HepG2 (cell line): ENCODE measurements at regions not wholly inside any gene's neighbourhood (a gene's known extent, or its start where the extent isn't known, plus 50 kb on each side); places are given as distances from the start of the nearest gene placed in this dataset.

Experiments used
- ATAC-seq: fragments of 200-7000 bp; cut with Tn5 transposase; 3 replicates; pipeline ENCODE4 v1.9.1; 2020; ENCODE audit warnings: mild to moderate bottlenecking, moderate library complexity
- BruUV-seq: library from RNA; stranded (reverse); fragments of 400-500 nt; replicated peaks from 2 replicates; lab custom pipeline; 2021; lab: Mats Ljungman, UMichigan
- CTCF ChIA-PET: fragments of 300-600 bp; formaldehyde crosslinking; extraction: SDS; loops from one replicate; lab custom pipeline; 2021; ENCODE audit warnings: low total read pairs, inconsistent platforms, low intra/inter-chr PET ratio; lab: Yijun Ruan, JAX
- POLR2A ChIA-PET: fragments of 350-600 bp; sonication (Branson Sonifier 250); formaldehyde crosslinking; loops from one replicate; lab custom pipeline; 2020; ENCODE audit warnings: antibody characterized with exemption, inconsistent platforms; lab: Yijun Ruan, JAX
- DNase-seq: peaks from one replicate; pipeline ENCODE4 v3.0.0-alpha.2; 2015; ENCODE audit warnings: low spot score
- FAIRE-seq: peaks from 3 replicates; lab custom pipeline; 2011; peaks lifted over from hg19 to GRCh38; lab: Jason Lieb, UNC
- H2AFZ ChIP-seq: one replicate; pipeline ENCODE4 v1.6.1; 2011; ENCODE audit warnings: low read length, inconsistent platforms
- H3K27ac ChIP-seq: fragments of 300-600 bp; 3 replicates; pipeline ENCODE4 v1.8.0; 2011; ENCODE audit warnings: mixed run types, mild to moderate bottlenecking, mixed read lengths, low read length, inconsistent platforms; ENCODE audit not compliant: insufficient read depth; ENCODE audit errors: extremely low read length
- H3K27me3 ChIP-seq, 2 experiments: fragments of 200-600 bp in 1 of 2; 2 replicates in 1 of 2; 3 replicates in 1 of 2; pipeline versions ENCODE4 v1.6.0 to v1.8.0; 2011; ENCODE audit warnings: low read length in 2 of 2, mild to moderate bottlenecking in 2 of 2, moderate library complexity in 2 of 2, inconsistent platforms in 1 of 2; ENCODE audit not compliant: insufficient read depth in 2 of 2, control insufficient read depth in 1 of 2
- H3K36me3 ChIP-seq, 2 experiments: fragments of 200-600 bp in 1 of 2; replicated peaks in 1 of 2; 2 replicates in 1 of 2; 3 replicates in 1 of 2; pipeline versions ENCODE4 v1.5.1 to v1.8.0; 2011; ENCODE audit warnings: low read length in 2 of 2, inconsistent platforms in 1 of 2; ENCODE audit not compliant: insufficient read depth in 2 of 2, control insufficient read depth in 1 of 2
- H3K4me1 ChIP-seq: 2 replicates; pipeline ENCODE4 v1.5.1; 2012; ENCODE audit warnings: low read length, inconsistent platforms; ENCODE audit not compliant: insufficient read depth
- H3K4me2 ChIP-seq: 2 replicates; pipeline ENCODE4 v1.6.0; 2011; ENCODE audit warnings: low read depth, low read length, inconsistent platforms
- H3K4me3 ChIP-seq, 3 experiments: fragments of 200-600 bp in 1 of 3; sonication (generic), shearing (Covaris generic) in 1 of 3; replicated peaks in 1 of 3; 2 replicates each; pipeline ENCODE4 v1.5.1; 2011 to 2016; ENCODE audit warnings: low read length in 3 of 3, inconsistent platforms in 2 of 3, low read depth in 2 of 3, mild to moderate bottlenecking in 2 of 3, control low read depth in 1 of 3, mixed read lengths in 1 of 3; ENCODE audit not compliant: insufficient read depth in 1 of 3
- H3K79me2 ChIP-seq: one replicate; pipeline ENCODE4 v1.6.1; 2011; ENCODE audit warnings: low read length, inconsistent platforms; ENCODE audit not compliant: insufficient read depth
- H3K9ac ChIP-seq: 2 replicates; pipeline ENCODE4 v1.6.0; 2011; ENCODE audit warnings: mild to moderate bottlenecking, low read depth, low read length, inconsistent platforms; ENCODE audit not compliant: insufficient read depth
- H3K9me3 ChIP-seq: 2 replicates; pipeline ENCODE4 v1.5.1; 2012; ENCODE audit warnings: mild to moderate bottlenecking, low read length
- H4K20me1 ChIP-seq: 2 replicates; pipeline ENCODE4 v1.6.0; 2011; ENCODE audit warnings: inconsistent platforms, mild to moderate bottlenecking, low read length, moderate library complexity; ENCODE audit not compliant: insufficient read depth
- HMG20A ChIP-seq: IDR thresholded peaks from 2 replicates; pipeline ENCODE4 v1.6.1; 2016; ENCODE audit warnings: borderline replicate concordance
- NCOA1 ChIP-seq: sonication (generic); formaldehyde crosslinking; IDR thresholded peaks from 2 replicates; pipeline ENCODE4 v1.9.0; 2021; ENCODE audit warnings: missing genetic modification reagents
- POGZ ChIP-seq: sonication (generic); formaldehyde crosslinking; IDR thresholded peaks from 2 replicates; pipeline ENCODE4 v1.4.0; 2020; ENCODE audit warnings: mild to moderate bottlenecking, missing genetic modification reagents
- TAF1 ChIP-seq: sonication (generic); formaldehyde crosslinking; IDR thresholded peaks from 2 replicates; pipeline ENCODE4 v1.4.0; 2020; ENCODE audit warnings: missing genetic modification reagents
- ZBTB7A ChIP-seq: sonication (generic); formaldehyde crosslinking; IDR thresholded peaks from 2 replicates; pipeline ENCODE4 v1.8.0; 2022; ENCODE audit warnings: mild to moderate bottlenecking, missing genetic modification reagents
- ZNF143 ChIP-seq: sonication (generic); formaldehyde crosslinking; IDR thresholded peaks from 2 replicates; pipeline ENCODE4 v1.4.0; 2020; ENCODE audit warnings: missing genetic modification reagents
- ZNF34 ChIP-seq: sonication (generic); formaldehyde crosslinking; IDR thresholded peaks from 2 replicates; pipeline ENCODE4 v1.4.0; 2020; ENCODE audit warnings: mild to moderate bottlenecking, missing genetic modification reagents, borderline replicate concordance
- ZNF616 ChIP-seq: sonication (generic); formaldehyde crosslinking; IDR thresholded peaks from 2 replicates; pipeline ENCODE4 v1.5.0; 2020; ENCODE audit warnings: low read depth, mild to moderate bottlenecking, missing genetic modification reagents
- ZNF709 ChIP-seq: sonication (generic); formaldehyde crosslinking; IDR thresholded peaks from 2 replicates; pipeline ENCODE4 v1.5.0; 2020; ENCODE audit warnings: mild to moderate bottlenecking, missing genetic modification reagents
- WGBS: methylation state at CpG from one replicate; pipeline ENCODE4 v1.1.6; 2017; ENCODE audit warnings: low lambda C conversion rate; 5-methylcytosine and 5-hydroxymethylcytosine counted together
- in situ Hi-C: cut with HindIII; loops from 2 replicates; pipeline ENCODE4 v1.10.0; 2017; ENCODE audit warnings: low pct_unique_long_range_greater_than_20kb; ENCODE audit not compliant: extremely low pct_ligation_motif_present
- intact Hi-C: fragments of 100-400 bp; cut with micrococcal nuclease; formaldehyde crosslinking; loops from one replicate; pipeline ENCODE4 v1.10.0; 2022; ENCODE audit not compliant: unreplicated experiment
- TF ChIP-seq, protein P1 (sequence below): sonication (generic); formaldehyde crosslinking; IDR thresholded peaks from 2 replicates; pipeline ENCODE4 v1.4.0; 2020; ENCODE audit warnings: mild to moderate bottlenecking, missing genetic modification reagents
- TF ChIP-seq, protein P2 (sequence below): sonication (generic); formaldehyde crosslinking; IDR thresholded peaks from 2 replicates; pipeline ENCODE4 v1.4.0; 2020; ENCODE audit warnings: missing genetic modification reagents
- TF ChIP-seq, protein P3 (sequence below): sonication (generic); formaldehyde crosslinking; IDR thresholded peaks from 2 replicates; pipeline ENCODE4 v1.5.0; 2020; ENCODE audit warnings: missing genetic modification reagents, mild to moderate bottlenecking, borderline replicate concordance
- TF ChIP-seq, protein P4 (sequence below): sonication (generic); formaldehyde crosslinking; IDR thresholded peaks from 2 replicates; pipeline ENCODE4 v1.4.0; 2020; ENCODE audit warnings: missing genetic modification reagents

DNA sequence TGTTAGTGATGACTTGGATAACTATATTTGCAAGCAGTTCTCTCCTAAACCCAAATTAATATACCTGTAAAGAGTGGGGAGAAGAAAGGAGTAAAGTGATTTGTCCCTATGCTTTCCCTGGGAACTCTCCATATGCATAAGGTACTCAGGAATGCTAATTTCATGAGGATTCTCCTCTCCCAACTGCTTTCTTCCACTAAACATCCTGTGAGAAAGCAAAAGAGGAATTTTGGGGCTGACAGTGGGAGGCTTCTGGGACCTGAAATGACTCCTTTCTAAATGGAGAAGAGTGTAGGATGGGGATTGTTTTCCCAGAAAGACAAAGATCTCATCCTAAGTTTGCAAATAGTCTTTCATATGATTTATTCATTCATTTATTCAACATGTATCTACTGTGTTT, 250.5 kb downstream of the TDRD3 start:
- no peak for ATAC-seq
- BruUV-seq = no TSS peak
- no peak for FAIRE-seq
- POLR2A ChIA-PET = no interaction called here
- no peaks in the 10 kb centered on the region; a peak in 1 of 5 replicates for H3K27me3 ChIP-seq
- intact Hi-C loops = no loop called here
- no peaks in the 10 kb centered on the region for H3K79me2 ChIP-seq
- H3K9me3 ChIP-seq = no peaks in the 10 kb centered on the region
- H3K36me3 ChIP-seq = no peaks in the 10 kb centered on the region
- no peak overlapping the region for H3K4me2 ChIP-seq
- no peak overlapping the region for H2AFZ ChIP-seq
- no peak for DNase-seq
- no peak overlapping the region for H3K27ac ChIP-seq
- H3K4me1 ChIP-seq = no peaks in the 10 kb centered on the region
- in situ Hi-C loops = loop anchor here (25.0 kb wide), 2 partner anchors 765 to 1040 kb away; partner anchors contain the start of gene PCDH20
- H3K9ac ChIP-seq = no peak overlapping the region
- H3K4me3 ChIP-seq = no peak overlapping the region
- no peak for TF ChIP-seq ZNF143 (CRISPR knock-in tag)
- no peak for TF ChIP-seq POGZ
- no peak for TF ChIP-seq ZNF709
- TF ChIP-seq NCOA1 (CRISPR knock-in tag) = no peak
- no peak for TF ChIP-seq ZNF34 (CRISPR knock-in tag)
- no peak for TF ChIP-seq ZBTB7A (CRISPR knock-in tag)
- no peak for TF ChIP-seq TAF1
- TF ChIP-seq, protein P1, sequence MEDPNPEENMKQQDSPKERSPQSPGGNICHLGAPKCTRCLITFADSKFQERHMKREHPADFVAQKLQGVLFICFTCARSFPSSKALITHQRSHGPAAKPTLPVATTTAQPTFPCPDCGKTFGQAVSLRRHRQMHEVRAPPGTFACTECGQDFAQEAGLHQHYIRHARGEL = no peak
- CTCF ChIA-PET = no interaction called here
- H4K20me1 ChIP-seq = no peaks in the 10 kb centered on the region

DNA sequence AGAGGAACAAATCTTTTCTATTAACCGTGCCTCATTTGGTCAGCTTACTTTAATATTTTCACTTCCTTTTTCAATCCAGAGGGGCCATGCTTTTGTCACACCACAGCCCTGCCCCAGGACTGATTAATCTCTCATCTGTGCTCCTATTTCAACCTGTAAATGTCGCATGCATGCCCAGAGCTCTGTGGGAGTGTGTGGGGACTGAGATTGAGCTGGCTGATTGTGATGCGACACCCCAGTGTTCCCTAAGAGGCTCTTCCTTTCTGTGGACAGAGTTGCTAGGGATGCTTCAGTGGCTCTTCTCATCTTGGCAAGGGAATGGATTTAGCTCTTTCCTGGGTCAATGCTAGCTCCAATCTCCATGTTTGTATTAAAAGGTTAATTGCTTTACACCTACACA, 249.6 kb downstream of the TDRD3 start:
- 41% methylated on average over 3 of the region's 3 CpGs for WGBS
- FAIRE-seq = no peak
- ChIA-PET CTCF (no interaction called here), POLR2A (no interaction called here)
- Histone ChIP-seq H2AFZ (no peak overlapping the region), H3K9me3 (no peaks in the 10 kb centered on the region), H3K4me3 (no peak overlapping the region), H3K4me1 (no peaks in the 10 kb centered on the region), H3K36me3 (no peaks in the 10 kb centered on the region), H3K79me2 (no peaks in the 10 kb centered on the region), H3K27me3 (no peaks in the 10 kb centered on the region; a peak in 1 of 5 replicates), H4K20me1 (no peaks in the 10 kb centered on the region), H3K27ac (no peak overlapping the region), H3K4me2 (no peak overlapping the region), H3K9ac (no peak overlapping the region)
- intact Hi-C loops = no loop called here
- BruUV-seq = no TSS peak
- no peak for ATAC-seq
- DNase-seq = no peak
- in situ Hi-C loops = loop anchor here (25.0 kb wide), 2 partner anchors 766 to 1041 kb away; partner anchors contain the start of gene PCDH20
- no peak for TF ChIP-seq HMG20A (CRISPR knock-in tag)
- TF ChIP-seq ZNF616 (CRISPR knock-in tag) = no peak
- TF ChIP-seq, protein P2, sequence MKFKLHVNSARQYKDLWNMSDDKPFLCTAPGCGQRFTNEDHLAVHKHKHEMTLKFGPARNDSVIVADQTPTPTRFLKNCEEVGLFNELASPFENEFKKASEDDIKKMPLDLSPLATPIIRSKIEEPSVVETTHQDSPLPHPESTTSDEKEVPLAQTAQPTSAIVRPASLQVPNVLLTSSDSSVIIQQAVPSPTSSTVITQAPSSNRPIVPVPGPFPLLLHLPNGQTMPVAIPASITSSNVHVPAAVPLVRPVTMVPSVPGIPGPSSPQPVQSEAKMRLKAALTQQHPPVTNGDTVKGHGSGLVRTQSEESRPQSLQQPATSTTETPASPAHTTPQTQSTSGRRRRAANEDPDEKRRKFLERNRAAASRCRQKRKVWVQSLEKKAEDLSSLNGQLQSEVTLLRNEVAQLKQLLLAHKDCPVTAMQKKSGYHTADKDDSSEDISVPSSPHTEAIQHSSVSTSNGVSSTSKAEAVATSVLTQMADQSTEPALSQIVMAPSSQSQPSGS (CRISPR knock-in tag) = no peak
- TF ChIP-seq, protein P3, sequence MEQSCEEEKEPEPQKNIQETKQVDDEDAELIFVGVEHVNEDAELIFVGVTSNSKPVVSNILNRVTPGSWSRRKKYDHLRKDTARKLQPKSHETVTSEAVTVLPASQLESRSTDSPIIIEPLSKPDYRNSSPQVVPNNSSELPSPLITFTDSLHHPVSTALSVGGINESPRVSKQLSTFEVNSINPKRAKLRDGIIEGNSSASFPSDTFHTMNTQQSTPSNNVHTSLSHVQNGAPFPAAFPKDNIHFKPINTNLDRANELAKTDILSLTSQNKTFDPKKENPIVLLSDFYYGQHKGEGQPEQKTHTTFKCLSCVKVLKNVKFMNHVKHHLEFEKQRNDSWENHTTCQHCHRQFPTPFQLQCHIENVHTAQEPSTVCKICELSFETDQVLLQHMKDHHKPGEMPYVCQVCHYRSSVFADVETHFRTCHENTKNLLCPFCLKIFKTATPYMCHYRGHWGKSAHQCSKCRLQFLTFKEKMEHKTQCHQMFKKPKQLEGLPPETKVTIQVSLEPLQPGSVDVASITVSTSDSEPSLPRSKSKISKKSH (CRISPR knock-in tag) = no peak
- TF ChIP-seq, protein P4, sequence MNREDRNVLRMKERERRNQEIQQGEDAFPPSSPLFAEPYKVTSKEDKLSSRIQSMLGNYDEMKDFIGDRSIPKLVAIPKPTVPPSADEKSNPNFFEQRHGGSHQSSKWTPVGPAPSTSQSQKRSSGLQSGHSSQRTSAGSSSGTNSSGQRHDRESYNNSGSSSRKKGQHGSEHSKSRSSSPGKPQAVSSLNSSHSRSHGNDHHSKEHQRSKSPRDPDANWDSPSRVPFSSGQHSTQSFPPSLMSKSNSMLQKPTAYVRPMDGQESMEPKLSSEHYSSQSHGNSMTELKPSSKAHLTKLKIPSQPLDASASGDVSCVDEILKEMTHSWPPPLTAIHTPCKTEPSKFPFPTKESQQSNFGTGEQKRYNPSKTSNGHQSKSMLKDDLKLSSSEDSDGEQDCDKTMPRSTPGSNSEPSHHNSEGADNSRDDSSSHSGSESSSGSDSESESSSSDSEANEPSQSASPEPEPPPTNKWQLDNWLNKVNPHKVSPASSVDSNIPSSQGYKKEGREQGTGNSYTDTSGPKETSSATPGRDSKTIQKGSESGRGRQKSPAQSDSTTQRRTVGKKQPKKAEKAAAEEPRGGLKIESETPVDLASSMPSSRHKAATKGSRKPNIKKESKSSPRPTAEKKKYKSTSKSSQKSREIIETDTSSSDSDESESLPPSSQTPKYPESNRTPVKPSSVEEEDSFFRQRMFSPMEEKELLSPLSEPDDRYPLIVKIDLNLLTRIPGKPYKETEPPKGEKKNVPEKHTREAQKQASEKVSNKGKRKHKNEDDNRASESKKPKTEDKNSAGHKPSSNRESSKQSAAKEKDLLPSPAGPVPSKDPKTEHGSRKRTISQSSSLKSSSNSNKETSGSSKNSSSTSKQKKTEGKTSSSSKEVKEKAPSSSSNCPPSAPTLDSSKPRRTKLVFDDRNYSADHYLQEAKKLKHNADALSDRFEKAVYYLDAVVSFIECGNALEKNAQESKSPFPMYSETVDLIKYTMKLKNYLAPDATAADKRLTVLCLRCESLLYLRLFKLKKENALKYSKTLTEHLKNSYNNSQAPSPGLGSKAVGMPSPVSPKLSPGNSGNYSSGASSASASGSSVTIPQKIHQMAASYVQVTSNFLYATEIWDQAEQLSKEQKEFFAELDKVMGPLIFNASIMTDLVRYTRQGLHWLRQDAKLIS (CRISPR knock-in tag) = no peak
